ENCODE measurements at regions not wholly inside any gene's neighbourhood (a gene's known extent, or its start where the extent isn't known, plus 50 kb on each side); places are given as distances from the start of the nearest gene placed in this dataset.
"Not testable (repeated sequence)": the region's sequence is repeated elsewhere in the genome, so short reads cannot be mapped to it uniquely, and the experiment has no call there.

- no peak for DNase-seq (ENCODE audit: extremely low read depth in 1 of 2, low read depth in 1 of 2)
These were observed 154.0 kb downstream of the REEP3 start for GRCh38 chr10:63675171-63675570.

GRCh38 chr10:63677001-63677400, 155.8 kb downstream of the REEP3 start:
- DNase-seq (ENCODE audit: extremely low read depth in 1 of 2, low read depth in 1 of 2), result no peak

GRCh38 chr10:63680545-63680944, 159.3 kb downstream of the REEP3 start:
- not testable (repeated sequence) for DNase-seq (ENCODE audit: extremely low read depth in 1 of 2, low read depth in 1 of 2)

- no peak for DNase-seq (ENCODE audit: extremely low read depth in 1 of 2, low read depth in 1 of 2)
These were observed 160.9 kb downstream of the REEP3 start for GRCh38 chr10:63681993-63682697.

- DNase-seq (ENCODE audit: extremely low read depth in 1 of 2, low read depth in 1 of 2), result not testable (repeated sequence)
These were observed 161.5 kb downstream of the REEP3 start for GRCh38 chr10:63682698-63683052.

GRCh38 chr10:63683223-63683622, 162.0 kb downstream of the REEP3 start:
- DNase-seq (ENCODE audit: extremely low read depth in 1 of 2, low read depth in 1 of 2), result no peak

GRCh38 chr10:63683686-63684085, 162.5 kb downstream of the REEP3 start:
- DNase-seq (ENCODE audit: extremely low read depth in 1 of 2, low read depth in 1 of 2), result no peak

GRCh38 chr10:63684257-63684936, 163.2 kb downstream of the REEP3 start:
- no peak for DNase-seq (ENCODE audit: extremely low read depth in 1 of 2, low read depth in 1 of 2)

- DNase-seq (ENCODE audit: extremely low read depth in 1 of 2, low read depth in 1 of 2), result no peak
These were observed 168.6 kb downstream of the REEP3 start for GRCh38 chr10:63689768-63690167.

- DNase-seq (ENCODE audit: extremely low read depth in 1 of 2, low read depth in 1 of 2), result no peak
These were observed 171.2 kb downstream of the REEP3 start for GRCh38 chr10:63692220-63692896.

- not testable (repeated sequence) for DNase-seq (ENCODE audit: extremely low read depth in 1 of 2, low read depth in 1 of 2)
These were observed 171.8 kb downstream of the REEP3 start for GRCh38 chr10:63693021-63693420.

- no peak for DNase-seq (ENCODE audit: extremely low read depth in 1 of 2, low read depth in 1 of 2)
These were observed 175.0 kb downstream of the REEP3 start for GRCh38 chr10:63696205-63696604.

- DNase-seq (ENCODE audit: extremely low read depth in 1 of 2, low read depth in 1 of 2), result no peak
These were observed 177.0 kb downstream of the REEP3 start for GRCh38 chr10:63697956-63698786.

GRCh38 chr10:63698787-63699150, 177.6 kb downstream of the REEP3 start:
- DNase-seq (ENCODE audit: extremely low read depth in 1 of 2, low read depth in 1 of 2), result no peak

GRCh38 chr10:63699785-63700613, 178.8 kb downstream of the REEP3 start:
- DNase-seq (ENCODE audit: extremely low read depth in 1 of 2, low read depth in 1 of 2), result no peak

GRCh38 chr10:63700631-63701156, 179.5 kb downstream of the REEP3 start:
- DNase-seq (ENCODE audit: extremely low read depth in 1 of 2, low read depth in 1 of 2), result no peak

- no peak for DNase-seq (ENCODE audit: extremely low read depth in 1 of 2, low read depth in 1 of 2)
These were observed 180.9 kb downstream of the REEP3 start for GRCh38 chr10:63702092-63702491.

- no peak for DNase-seq (ENCODE audit: extremely low read depth in 1 of 2, low read depth in 1 of 2)
These were observed 182.0 kb downstream of the REEP3 start for GRCh38 chr10:63703113-63703670.

- no peak for DNase-seq (ENCODE audit: extremely low read depth in 1 of 2, low read depth in 1 of 2)
These were observed 182.6 kb downstream of the REEP3 start for GRCh38 chr10:63703740-63704345.

Measured in activated CD8-positive, alpha-beta memory T cell treated with anti-CD3 and anti-CD28 coated beads for 1 hour (primary cell).